ENCODE measurements at regions not wholly inside any gene's neighbourhood (a gene's known extent, or its start where the extent isn't known, plus 50 kb on each side); places are given as distances from the start of the nearest gene placed in this dataset.

GRCh38 chr9:12441506-12441905 is 251.7 kb upstream of the TYRP1 start:
- WGBS, 2 donors, result 90 to 95% methylated on average over 1 of the region's 1 CpG
- Histone ChIP-seq H3K4me1 (no peaks in the 10 kb centered on the region), H3K9me3 (no peaks in the 10 kb centered on the region), H3K27me3 (no peaks in the 10 kb centered on the region), H3K36me3 (replicated peaks in 1 of 2; ENCODE audit: insufficient read depth in 1 of 2, low read depth in 2 of 2) (no peaks in the 10 kb centered on the region), H3K27ac (no peak overlapping the region), H3K4me3 (no peak overlapping the region)
- intact Hi-C loops (cut with DNase I), result no loop called here
- ATAC-seq, result no peak
- no peak for TF ChIP-seq POLR2A (IDR thresholded peaks at IDR 0.05)
- TF ChIP-seq, protein P1, sequence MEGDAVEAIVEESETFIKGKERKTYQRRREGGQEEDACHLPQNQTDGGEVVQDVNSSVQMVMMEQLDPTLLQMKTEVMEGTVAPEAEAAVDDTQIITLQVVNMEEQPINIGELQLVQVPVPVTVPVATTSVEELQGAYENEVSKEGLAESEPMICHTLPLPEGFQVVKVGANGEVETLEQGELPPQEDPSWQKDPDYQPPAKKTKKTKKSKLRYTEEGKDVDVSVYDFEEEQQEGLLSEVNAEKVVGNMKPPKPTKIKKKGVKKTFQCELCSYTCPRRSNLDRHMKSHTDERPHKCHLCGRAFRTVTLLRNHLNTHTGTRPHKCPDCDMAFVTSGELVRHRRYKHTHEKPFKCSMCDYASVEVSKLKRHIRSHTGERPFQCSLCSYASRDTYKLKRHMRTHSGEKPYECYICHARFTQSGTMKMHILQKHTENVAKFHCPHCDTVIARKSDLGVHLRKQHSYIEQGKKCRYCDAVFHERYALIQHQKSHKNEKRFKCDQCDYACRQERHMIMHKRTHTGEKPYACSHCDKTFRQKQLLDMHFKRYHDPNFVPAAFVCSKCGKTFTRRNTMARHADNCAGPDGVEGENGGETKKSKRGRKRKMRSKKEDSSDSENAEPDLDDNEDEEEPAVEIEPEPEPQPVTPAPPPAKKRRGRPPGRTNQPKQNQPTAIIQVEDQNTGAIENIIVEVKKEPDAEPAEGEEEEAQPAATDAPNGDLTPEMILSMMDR (IDR thresholded peaks at IDR 0.05), result no peak
- no peak for DNase-seq

DNA sequence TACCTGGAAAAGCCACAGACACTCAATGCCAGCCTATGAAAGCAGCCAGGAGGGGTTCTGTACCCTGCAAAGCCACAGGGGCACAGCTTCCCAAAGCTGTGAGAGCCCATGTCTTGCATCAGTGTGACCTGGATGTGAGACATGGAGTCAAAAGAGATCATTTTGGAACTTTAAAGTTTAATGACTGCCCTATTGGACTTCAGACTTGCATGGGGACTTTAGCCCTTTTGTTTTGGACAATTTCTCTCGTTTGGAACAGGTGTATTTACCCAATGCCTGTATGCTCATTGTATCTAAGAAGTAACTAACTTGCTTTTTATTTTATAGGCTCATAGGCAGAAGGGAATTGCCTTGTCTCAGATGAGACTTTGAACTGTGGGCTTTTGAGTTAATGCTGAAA is 244.9 kb upstream of the TYRP1 start:
- Histone ChIP-seq H3K27ac (no peak overlapping the region), H3K4me3 (no peak overlapping the region), H3K9me3 (no peaks in the 10 kb centered on the region), H3K36me3 (replicated peaks in 1 of 2; ENCODE audit: insufficient read depth in 1 of 2, low read depth in 2 of 2) (no peaks in the 10 kb centered on the region), H3K4me1 (no peaks in the 10 kb centered on the region), H3K27me3 (no peaks in the 10 kb centered on the region)
- 16 to 34% methylated on average over 1 of the region's 1 CpG for WGBS, 2 donors
- TF ChIP-seq, protein P1 (IDR thresholded peaks at IDR 0.05), result no peak
- no peak for TF ChIP-seq POLR2A (IDR thresholded peaks at IDR 0.05)
- ATAC-seq (no peak), DNase-seq (no peak)
- intact Hi-C loops (cut with DNase I), result no loop called here

DNA sequence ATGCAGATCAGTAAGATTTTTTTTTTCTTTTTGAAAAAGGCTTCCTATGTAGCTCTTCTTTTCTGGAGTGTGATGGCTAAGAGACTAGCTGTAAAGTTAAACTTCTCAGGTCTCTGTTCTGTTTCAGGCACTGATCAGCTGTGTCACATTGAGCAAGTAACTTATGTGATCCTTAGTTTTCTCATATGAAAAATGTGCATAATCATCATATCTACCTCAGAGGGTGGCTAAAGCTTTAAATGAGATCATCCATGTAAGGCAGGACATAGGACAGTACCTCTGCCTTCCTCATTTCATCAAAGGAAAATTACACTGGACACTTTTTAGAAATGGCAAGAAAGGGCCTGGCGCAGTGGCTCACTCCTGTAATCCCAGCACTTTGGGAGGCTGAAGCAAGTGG is 235.9 kb upstream of the TYRP1 start:
- TF ChIP-seq POLR2A (IDR thresholded peaks at IDR 0.05), result no peak
- TF ChIP-seq, protein P1 (IDR thresholded peaks at IDR 0.05), result no peak
- 89% methylated on average over 1 of the region's 1 CpG for WGBS, 2 donors
- H3K36me3 ChIP-seq (replicated peaks in 1 of 2; ENCODE audit: insufficient read depth in 1 of 2, low read depth in 2 of 2), result no peaks in the 10 kb centered on the region
- H3K4me3 ChIP-seq, result no peak overlapping the region
- no peak overlapping the region for H3K27ac ChIP-seq
- no peaks in the 10 kb centered on the region for H3K4me1 ChIP-seq
- no peak for DNase-seq
- intact Hi-C loops (cut with DNase I), result no loop called here
- H3K9me3 ChIP-seq, result no peaks in the 10 kb centered on the region
- H3K27me3 ChIP-seq, result no peaks in the 10 kb centered on the region
- ATAC-seq, result no peak

GRCh38 chr9:12461763-12462460 is 231.3 kb upstream of the TYRP1 start:
- no peaks in the 10 kb centered on the region for H3K27me3 ChIP-seq
- ATAC-seq, result no peak
- H3K36me3 ChIP-seq (replicated peaks in 1 of 2; ENCODE audit: insufficient read depth in 1 of 2, low read depth in 2 of 2), result no peaks in the 10 kb centered on the region
- H3K9me3 ChIP-seq, result no peaks in the 10 kb centered on the region
- TF ChIP-seq, protein P1 (IDR thresholded peaks at IDR 0.05), result no peak
- TF ChIP-seq POLR2A (IDR thresholded peaks at IDR 0.05), result no peak
- no peak overlapping the region for H3K27ac ChIP-seq
- no peak for DNase-seq
- intact Hi-C loops (cut with DNase I), result no loop called here
- peaks cover 9% of the 10 kb centered on the region for H3K4me1 ChIP-seq
- WGBS, 2 donors, result 84 to 93% methylated on average over 2 of the region's 2 CpGs
- no peak overlapping the region for H3K4me3 ChIP-seq

- no peak for DNase-seq
- TF ChIP-seq POLR2A (IDR thresholded peaks at IDR 0.05), result no peak
- TF ChIP-seq, protein P1 (IDR thresholded peaks at IDR 0.05), result no peak
- H3K27ac ChIP-seq, result no peak overlapping the region
- intact Hi-C loops (cut with DNase I), result no loop called here
- no peaks in the 10 kb centered on the region for H3K9me3 ChIP-seq
- ATAC-seq, result no peak
- H3K4me3 ChIP-seq, result no peak overlapping the region
- no peaks in the 10 kb centered on the region for H3K27me3 ChIP-seq
- peaks cover 9% of the 10 kb centered on the region for H3K4me1 ChIP-seq
- no peaks in the 10 kb centered on the region for H3K36me3 ChIP-seq (replicated peaks in 1 of 2; ENCODE audit: insufficient read depth in 1 of 2, low read depth in 2 of 2)
These were observed 230.3 kb upstream of the TYRP1 start for GRCh38 chr9:12462861-12463260.

Measured in body of pancreas (tissue), 4 donors.